DND-41 (cell line): ENCODE measurements at regions not wholly inside any gene's neighbourhood (a gene's known extent, or its start where the extent isn't known, plus 50 kb on each side); places are given as distances from the start of the nearest gene placed in this dataset.

Experiments used
- EZH2 ChIP-seq: IDR thresholded peaks from 3 replicates; pipeline ENCODE4 v1.6.1; 2012; ENCODE audit warnings: borderline replicate concordance, low read depth, mild to moderate bottlenecking, moderate library complexity, low read length, inconsistent platforms; ENCODE audit not compliant: severe bottlenecking
- TF ChIP-seq, protein P1 (sequence below): IDR thresholded peaks from 2 replicates; pipeline ENCODE4 v1.5.1; 2012; ENCODE audit warnings: borderline replicate concordance, low read length, moderate library complexity, mild to moderate bottlenecking; ENCODE audit not compliant: poor library complexity, severe bottlenecking; ENCODE audit errors: extremely low read depth

- TF ChIP-seq, protein P1, sequence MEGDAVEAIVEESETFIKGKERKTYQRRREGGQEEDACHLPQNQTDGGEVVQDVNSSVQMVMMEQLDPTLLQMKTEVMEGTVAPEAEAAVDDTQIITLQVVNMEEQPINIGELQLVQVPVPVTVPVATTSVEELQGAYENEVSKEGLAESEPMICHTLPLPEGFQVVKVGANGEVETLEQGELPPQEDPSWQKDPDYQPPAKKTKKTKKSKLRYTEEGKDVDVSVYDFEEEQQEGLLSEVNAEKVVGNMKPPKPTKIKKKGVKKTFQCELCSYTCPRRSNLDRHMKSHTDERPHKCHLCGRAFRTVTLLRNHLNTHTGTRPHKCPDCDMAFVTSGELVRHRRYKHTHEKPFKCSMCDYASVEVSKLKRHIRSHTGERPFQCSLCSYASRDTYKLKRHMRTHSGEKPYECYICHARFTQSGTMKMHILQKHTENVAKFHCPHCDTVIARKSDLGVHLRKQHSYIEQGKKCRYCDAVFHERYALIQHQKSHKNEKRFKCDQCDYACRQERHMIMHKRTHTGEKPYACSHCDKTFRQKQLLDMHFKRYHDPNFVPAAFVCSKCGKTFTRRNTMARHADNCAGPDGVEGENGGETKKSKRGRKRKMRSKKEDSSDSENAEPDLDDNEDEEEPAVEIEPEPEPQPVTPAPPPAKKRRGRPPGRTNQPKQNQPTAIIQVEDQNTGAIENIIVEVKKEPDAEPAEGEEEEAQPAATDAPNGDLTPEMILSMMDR: no peak
- TF ChIP-seq EZH2: no peak
Observed at GRCh38 chr2:185607945-185608344, 130.7 kb upstream of the FSIP2 start.
